Sigmoid colon (tissue), 6 donors: ENCODE measurements at regions not wholly inside any gene's neighbourhood (a gene's known extent, or its start where the extent isn't known, plus 50 kb on each side); places are given as distances from the start of the nearest gene placed in this dataset.
"Not testable (repeated sequence)": the region's sequence is repeated elsewhere in the genome, so short reads cannot be mapped to it uniquely, and the experiment has no call there.

Experiments
- DNase-seq: peaks from one replicate; pipeline ENCODE4 v3.0.0-alpha.2; 2019
- H3K27ac ChIP-seq, 4 donors: fragments of 200-600 bp; sonication (generic); one replicate each; pipeline ENCODE4 v1.5.1; 2016 to 2019; ENCODE audit warnings: mild to moderate bottlenecking in 1 of 4
- H3K27me3 ChIP-seq, 3 donors: fragments of 200-600 bp; sonication (generic); one replicate each; pipeline ENCODE4 v1.5.1; 2019; ENCODE audit warnings: mild to moderate bottlenecking in 1 of 3
- H3K36me3 ChIP-seq, 4 donors: fragments of 200-600 bp; sonication (generic); one replicate each; pipeline ENCODE4 v1.5.1; 2016 to 2019
- H3K4me1 ChIP-seq, 4 donors: fragments of 200-600 bp; sonication (generic); one replicate each; pipeline ENCODE4 v1.5.1; 2017 to 2019
- H3K4me3 ChIP-seq, 4 donors: fragments of 200-600 bp; sonication (generic); one replicate each; pipeline ENCODE4 v1.5.1; 2017 to 2019; ENCODE audit warnings: mild to moderate bottlenecking in 2 of 4, moderate library complexity in 1 of 4
- H3K9me3 ChIP-seq, 4 donors: fragments of 200-600 bp in 3 of 4; sonication (generic) in 3 of 4; one replicate each; pipeline versions ENCODE4 v1.5.1 to v1.6.1; 2013 to 2019
- EP300 ChIP-seq, 4 donors: sonication (generic); formaldehyde crosslinking; IDR thresholded peaks; one replicate each; pipeline ENCODE4 v1.6.1; 2017; ENCODE audit warnings: antibody characterized with exemption in 4 of 4
- POLR2A ChIP-seq, 2 donors: fragments of 450-650 bp; IDR thresholded peaks; one replicate each; pipeline ENCODE4 v1.6.1; 2016; ENCODE audit warnings: antibody characterized with exemption in 2 of 2, mild to moderate bottlenecking in 2 of 2, moderate library complexity in 2 of 2
- POLR2AphosphoS5 ChIP-seq, 4 donors: sonication (generic); formaldehyde crosslinking; IDR thresholded peaks; one replicate each; pipeline ENCODE4 v1.6.1; 2017; ENCODE audit warnings: antibody characterized with exemption in 4 of 4
- WGBS, 2 donors: extraction: QIAGEN DNeasy Blood & Tissue Kit; methylation state at CpG; one replicate each; pipeline ENCODE4 v1.1.7; 2013; 5-methylcytosine and 5-hydroxymethylcytosine counted together
- intact Hi-C: fragments of 100-400 bp; cut with DNase I; formaldehyde crosslinking; loops from one replicate; pipeline ENCODE4 v1.15.1; 2023
- TF ChIP-seq, protein P1 (sequence below), 4 experiments: fragments of 450-650 bp in 3 of 4; fragments of 200-600 bp in 1 of 4; IDR thresholded peaks; one replicate each; pipeline ENCODE4 v1.5.1; 2016 to 2019; ENCODE audit warnings: antibody characterized with exemption in 4 of 4, mild to moderate bottlenecking in 3 of 4, moderate library complexity in 2 of 4
- donor health status: healthy with polysubstance abuse.
- donor health status: healthy.

- H3K36me3 ChIP-seq, H3K9me3 ChIP-seq, H3K27me3 ChIP-seq, H3K4me3 ChIP-seq, intact Hi-C loops, H3K27ac ChIP-seq, H3K4me1 ChIP-seq, DNase-seq: not testable (repeated sequence)
- 79 to 83% methylated on average over 8 of the region's 8 CpGs for WGBS, 2 donors
These were observed 150.9 kb upstream of the TEX13D start for GRCh38 chrX:124181515-124181914.

DNA sequence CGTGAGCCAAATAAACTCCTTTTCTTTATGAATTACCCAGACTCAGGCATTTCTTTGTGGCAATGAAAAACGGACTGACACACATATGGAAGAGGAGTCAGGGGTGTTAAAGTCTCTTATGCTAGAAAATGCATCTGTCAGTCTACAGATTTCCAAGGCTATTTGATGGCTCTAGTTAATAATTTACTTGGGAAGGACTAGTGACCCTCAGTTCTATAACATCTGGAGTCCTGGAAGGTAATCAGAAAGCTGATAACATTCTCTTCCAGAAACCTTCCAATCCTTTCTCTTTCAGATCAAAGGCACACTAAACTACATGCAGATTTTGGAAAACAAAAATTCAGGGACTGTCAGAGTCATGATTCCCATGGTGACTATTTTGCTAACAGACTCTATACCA is 142.0 kb upstream of the TEX13D start:
- WGBS, 2 donors: 17 to 66% methylated on average over 2 of the region's 2 CpGs
- no peak overlapping the region for H3K27ac ChIP-seq
- H3K4me1 ChIP-seq: peaks cover 0 to 13% (median 3%) of the 10 kb centered on the region in 4 donors
- no peak overlapping the region for H3K4me3 ChIP-seq
- no peaks in the 10 kb centered on the region for H3K9me3 ChIP-seq
- no peaks in the 10 kb centered on the region for H3K36me3 ChIP-seq
- no peak for TF ChIP-seq POLR2AphosphoS5 (IDR thresholded peaks at IDR 0.05)
- no peak for TF ChIP-seq POLR2A (IDR thresholded peaks at IDR 0.05)
- TF ChIP-seq, protein P1, sequence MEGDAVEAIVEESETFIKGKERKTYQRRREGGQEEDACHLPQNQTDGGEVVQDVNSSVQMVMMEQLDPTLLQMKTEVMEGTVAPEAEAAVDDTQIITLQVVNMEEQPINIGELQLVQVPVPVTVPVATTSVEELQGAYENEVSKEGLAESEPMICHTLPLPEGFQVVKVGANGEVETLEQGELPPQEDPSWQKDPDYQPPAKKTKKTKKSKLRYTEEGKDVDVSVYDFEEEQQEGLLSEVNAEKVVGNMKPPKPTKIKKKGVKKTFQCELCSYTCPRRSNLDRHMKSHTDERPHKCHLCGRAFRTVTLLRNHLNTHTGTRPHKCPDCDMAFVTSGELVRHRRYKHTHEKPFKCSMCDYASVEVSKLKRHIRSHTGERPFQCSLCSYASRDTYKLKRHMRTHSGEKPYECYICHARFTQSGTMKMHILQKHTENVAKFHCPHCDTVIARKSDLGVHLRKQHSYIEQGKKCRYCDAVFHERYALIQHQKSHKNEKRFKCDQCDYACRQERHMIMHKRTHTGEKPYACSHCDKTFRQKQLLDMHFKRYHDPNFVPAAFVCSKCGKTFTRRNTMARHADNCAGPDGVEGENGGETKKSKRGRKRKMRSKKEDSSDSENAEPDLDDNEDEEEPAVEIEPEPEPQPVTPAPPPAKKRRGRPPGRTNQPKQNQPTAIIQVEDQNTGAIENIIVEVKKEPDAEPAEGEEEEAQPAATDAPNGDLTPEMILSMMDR (IDR thresholded peaks at IDR 0.05): no peak
- TF ChIP-seq EP300 (IDR thresholded peaks at IDR 0.05): no peak
- DNase-seq: no peak
- H3K27me3 ChIP-seq: no peaks in the 10 kb centered on the region
- intact Hi-C loops: no loop called here

GRCh38 chrX:124194199-124194598 is 138.3 kb upstream of the TEX13D start:
- peaks cover 0 to 13% (median 3%) of the 10 kb centered on the region in 4 donors for H3K4me1 ChIP-seq
- no peaks in the 10 kb centered on the region for H3K36me3 ChIP-seq
- no peaks in the 10 kb centered on the region for H3K27me3 ChIP-seq
- TF ChIP-seq EP300 (IDR thresholded peaks at IDR 0.05) (peak in 1 of 4 donors; percentile 18), POLR2AphosphoS5 (IDR thresholded peaks at IDR 0.05) (peak in 2 of 4 donors; percentile 7 to 8), POLR2A (IDR thresholded peaks at IDR 0.05) (no peak)
- intact Hi-C loops: no loop called here
- no peaks in the 10 kb centered on the region for H3K9me3 ChIP-seq
- peak; percentile 63 for DNase-seq
- peak overlapping the region; percentile 17 to 74 (median 62) for H3K27ac ChIP-seq
- H3K4me3 ChIP-seq: no peak overlapping the region
- 41 to 43% methylated on average over 5 of the region's 5 CpGs for WGBS, 2 donors

- Histone ChIP-seq H3K9me3 (no peaks in the 10 kb centered on the region), H3K4me3 (no peak overlapping the region), H3K27ac (peak overlapping the region; percentile 17 to 74 (median 62)), H3K27me3 (no peaks in the 10 kb centered on the region), H3K36me3 (no peaks in the 10 kb centered on the region), H3K4me1 (peaks cover 0 to 13% (median 3%) of the 10 kb centered on the region in 4 donors)
- TF ChIP-seq POLR2AphosphoS5 (IDR thresholded peaks at IDR 0.05) (no peak), EP300 (IDR thresholded peaks at IDR 0.05) (no peak), POLR2A (IDR thresholded peaks at IDR 0.05) (no peak)
- TF ChIP-seq, protein P1 (IDR thresholded peaks at IDR 0.05): no peak
- intact Hi-C loops: no loop called here
- 71 to 75% methylated on average over 8 of the region's 8 CpGs for WGBS, 2 donors
- DNase-seq: no peak
These were observed 137.6 kb upstream of the TEX13D start for GRCh38 chrX:124194901-124195300.

DNA sequence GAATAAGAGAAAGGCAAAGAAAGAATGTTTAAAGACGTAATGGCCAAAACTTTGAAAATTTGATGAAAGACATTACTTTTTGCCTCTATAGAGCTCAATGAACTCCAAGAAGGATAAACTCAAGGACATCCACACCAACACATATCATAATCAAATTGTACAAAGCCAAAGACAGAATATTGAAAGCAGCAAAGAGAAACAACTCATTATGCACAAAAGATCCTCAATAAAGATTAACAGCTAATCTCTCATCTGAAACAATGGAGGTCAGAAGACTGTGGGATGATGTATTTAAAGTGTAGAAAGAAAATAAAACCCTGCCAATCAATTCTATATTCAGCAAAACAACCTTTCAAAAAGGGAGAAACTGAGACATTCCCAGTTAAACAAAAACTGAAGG is 129.1 kb upstream of the TEX13D start:
- intact Hi-C loops: no loop called here
- no peaks in the 10 kb centered on the region for H3K9me3 ChIP-seq
- H3K36me3 ChIP-seq: no peaks in the 10 kb centered on the region
- H3K27me3 ChIP-seq: no peaks in the 10 kb centered on the region
- H3K27ac ChIP-seq: no peak overlapping the region
- no peak overlapping the region for H3K4me3 ChIP-seq
- TF ChIP-seq POLR2AphosphoS5 (IDR thresholded peaks at IDR 0.05): no peak
- TF ChIP-seq POLR2A (IDR thresholded peaks at IDR 0.05): no peak
- H3K4me1 ChIP-seq: no peaks in the 10 kb centered on the region
- WGBS, 2 donors: 94 to 96% methylated on average over 1 of the region's 1 CpG
- DNase-seq: no peak

DNA sequence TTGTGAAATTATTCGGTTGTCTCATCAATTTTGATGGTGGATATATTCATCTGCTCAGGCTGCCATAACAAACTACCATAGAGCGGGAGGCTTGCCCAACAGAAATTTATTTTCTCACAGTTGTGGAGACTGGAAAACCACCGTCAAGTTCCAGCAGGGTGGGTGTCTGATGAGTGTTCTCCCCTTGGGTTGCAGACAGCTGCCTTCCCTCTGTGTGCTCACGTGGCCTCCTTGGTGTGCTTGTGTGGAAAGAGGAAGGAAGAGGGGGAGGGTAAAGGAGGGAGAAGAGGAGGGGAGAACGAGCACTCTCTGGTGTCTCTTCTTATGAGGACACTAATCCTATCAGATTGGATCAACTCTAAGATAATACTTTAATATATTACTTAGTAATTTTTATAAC is 123.8 kb upstream of the TEX13D start:
- intact Hi-C loops: no loop called here
- Histone ChIP-seq H3K9me3 (no peaks in the 10 kb centered on the region), H3K27ac (no peak overlapping the region), H3K4me1 (no peaks in the 10 kb centered on the region), H3K27me3 (no peaks in the 10 kb centered on the region), H3K4me3 (no peak overlapping the region), H3K36me3 (no peaks in the 10 kb centered on the region)
- TF ChIP-seq POLR2A (IDR thresholded peaks at IDR 0.05) (no peak), POLR2AphosphoS5 (IDR thresholded peaks at IDR 0.05) (no peak), EP300 (IDR thresholded peaks at IDR 0.05) (no peak)
- TF ChIP-seq, protein P1 (IDR thresholded peaks at IDR 0.05): no peak
- DNase-seq: no peak
- 46 to 69% methylated on average over 5 of the region's 5 CpGs for WGBS, 2 donors
